ENCODE measurements at regions not wholly inside any gene's neighbourhood (a gene's known extent, or its start where the extent isn't known, plus 50 kb on each side); places are given as distances from the start of the nearest gene placed in this dataset.

DNA sequence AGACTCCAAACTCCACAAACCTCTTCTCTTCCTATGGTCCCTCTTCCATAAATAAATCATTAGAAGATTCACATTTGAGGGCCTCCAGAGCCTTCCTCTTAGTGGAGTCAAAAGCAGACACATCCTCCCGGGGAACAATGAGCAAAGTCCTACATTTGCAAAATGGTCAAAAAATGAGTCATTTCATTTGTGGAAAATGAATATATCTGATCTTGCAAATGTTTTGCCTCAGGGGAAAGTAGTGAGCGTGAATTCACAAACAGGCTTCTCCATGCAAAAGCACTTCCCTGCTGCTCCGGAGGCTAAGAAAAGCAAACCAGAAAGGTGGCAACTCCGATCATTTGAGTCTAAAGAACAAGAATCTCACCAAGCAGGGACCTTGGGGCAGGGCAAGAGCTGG is 86.7 kb upstream of the IQSEC1 start:
- DNase-seq (ENCODE audit: low read depth in 3 of 3, low spot score in 2 of 3) = no peak

DNA sequence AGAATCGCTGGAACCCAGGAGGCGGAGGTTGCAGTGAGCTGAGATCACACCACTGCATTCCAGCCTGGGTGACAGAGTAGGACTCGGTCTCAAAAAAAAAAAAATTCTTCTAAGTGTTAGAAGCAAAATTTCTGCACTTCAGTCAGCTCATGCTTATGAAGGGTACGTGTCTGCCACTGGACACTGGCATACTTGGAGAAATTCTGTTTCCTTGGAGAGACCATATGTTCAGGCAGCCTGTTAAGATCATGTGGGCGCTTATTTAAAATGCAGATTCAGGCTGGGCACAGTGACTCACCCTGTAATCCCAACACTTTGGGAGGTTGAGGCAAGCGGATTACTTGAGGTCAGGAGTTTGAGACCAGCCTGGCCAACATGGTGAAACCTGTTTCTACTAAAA is 85.6 kb upstream of the IQSEC1 start:
- no peak for DNase-seq (ENCODE audit: low read depth in 3 of 3, low spot score in 2 of 3)

DNA sequence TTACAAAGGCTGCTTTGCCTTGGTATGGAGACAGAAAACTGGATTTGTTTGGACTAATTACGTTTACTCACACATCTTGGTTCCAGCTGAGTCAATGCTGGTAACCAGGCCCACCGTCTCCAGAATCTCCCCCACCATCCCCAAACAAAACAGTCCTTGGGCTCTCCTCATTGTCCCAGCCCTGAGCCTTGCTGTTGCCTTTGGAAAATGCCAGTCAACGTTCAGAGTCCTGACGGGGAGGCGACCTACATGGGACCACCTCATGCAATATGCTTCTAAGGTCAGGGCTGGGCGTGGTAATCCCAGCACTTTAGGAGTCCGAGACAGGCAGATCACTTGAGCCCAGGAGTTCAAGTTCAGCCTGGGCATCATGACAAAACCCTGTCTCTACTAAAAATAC is 85.2 kb upstream of the IQSEC1 start:
- DNase-seq (ENCODE audit: low read depth in 3 of 3, low spot score in 2 of 3) = no peak

DNA sequence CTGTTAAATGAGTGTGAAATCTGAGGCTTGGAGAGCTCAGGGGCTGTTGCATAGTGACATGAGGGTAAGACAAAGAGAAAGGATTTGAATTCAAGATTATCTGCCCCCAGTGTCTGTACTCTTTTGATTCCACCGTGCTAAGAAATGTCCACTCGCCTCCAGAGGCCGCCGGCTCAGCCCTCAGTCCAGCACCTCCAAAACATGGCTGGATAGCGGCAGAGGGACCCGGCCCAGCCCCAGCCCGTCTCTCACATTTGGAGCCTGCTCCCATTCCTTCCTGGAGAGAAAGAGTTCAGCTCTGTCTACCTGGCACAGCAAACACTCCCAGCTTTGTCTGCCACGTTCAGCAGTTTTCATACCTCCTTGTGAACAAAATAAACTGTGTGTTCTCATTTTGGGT is 84.8 kb upstream of the IQSEC1 start:
- no peak for DNase-seq (ENCODE audit: low read depth in 3 of 3, low spot score in 2 of 3)

DNA sequence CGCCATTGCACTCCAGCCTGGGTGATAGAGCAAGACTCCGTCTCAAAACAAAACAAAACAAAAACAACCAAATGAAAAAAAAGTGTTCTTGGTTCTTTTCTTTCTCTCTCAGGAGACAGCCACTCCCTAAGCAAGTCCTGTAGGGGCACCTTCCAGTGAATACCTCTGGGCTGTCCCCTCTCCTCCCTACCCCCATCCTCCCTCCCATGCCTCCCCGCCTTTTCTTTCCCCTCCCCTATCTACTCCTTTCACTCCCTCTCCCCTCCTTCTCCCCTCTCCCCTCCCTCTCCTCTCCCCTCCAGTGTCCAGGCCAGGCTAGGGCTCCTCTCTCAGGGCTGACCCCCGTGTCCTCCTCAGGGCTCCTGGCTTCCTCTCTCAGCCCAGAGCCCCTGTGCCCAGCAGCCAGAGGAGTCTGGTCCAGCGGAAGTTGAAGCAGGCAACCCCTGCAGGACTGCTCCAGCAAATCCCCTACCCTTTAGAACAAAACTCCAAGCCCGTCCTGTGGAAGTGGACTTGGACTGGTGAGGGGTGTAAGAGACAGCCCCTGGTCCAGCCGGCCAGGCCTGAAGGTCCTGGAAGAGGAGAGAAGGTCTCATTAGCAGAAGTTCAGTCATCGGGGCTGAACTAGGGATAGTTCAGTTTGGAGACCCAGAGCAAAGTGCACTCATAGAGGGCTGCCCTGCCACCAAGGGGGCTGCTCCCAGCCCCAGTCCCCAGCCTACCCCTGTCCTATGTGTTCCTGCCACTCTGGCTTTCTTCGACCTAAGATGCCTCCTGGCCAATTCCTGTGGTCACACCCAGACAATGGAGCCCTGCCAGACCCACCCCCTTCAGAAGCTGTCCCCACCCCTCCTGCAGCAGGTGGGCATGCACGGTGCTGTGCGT is 79.8 kb upstream of the IQSEC1 start:
- no peak for DNase-seq (ENCODE audit: low read depth in 3 of 3, low spot score in 2 of 3)

DNA sequence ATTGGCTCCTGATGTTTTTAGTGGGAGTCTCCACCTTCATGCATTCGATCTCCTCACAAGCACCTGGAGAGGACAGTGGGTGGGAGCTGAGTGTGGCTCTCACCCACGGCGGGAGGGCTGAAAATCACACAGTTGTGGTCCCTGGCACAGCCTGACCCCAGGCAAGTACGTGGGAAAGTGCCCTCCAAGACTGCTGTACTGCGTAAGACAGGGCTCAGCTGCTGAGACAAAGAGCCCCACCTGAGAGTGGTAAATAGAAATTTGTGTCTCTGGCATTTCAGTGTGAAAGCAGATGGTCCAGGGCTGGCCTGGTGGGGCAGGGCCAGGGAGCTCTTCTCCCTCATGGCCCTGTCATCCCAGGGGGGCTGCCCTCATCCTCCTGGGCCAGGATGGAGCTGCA is 77.4 kb upstream of the IQSEC1 start:
- DNase-seq (ENCODE audit: low read depth in 3 of 3, low spot score in 2 of 3) = no peak

DNA sequence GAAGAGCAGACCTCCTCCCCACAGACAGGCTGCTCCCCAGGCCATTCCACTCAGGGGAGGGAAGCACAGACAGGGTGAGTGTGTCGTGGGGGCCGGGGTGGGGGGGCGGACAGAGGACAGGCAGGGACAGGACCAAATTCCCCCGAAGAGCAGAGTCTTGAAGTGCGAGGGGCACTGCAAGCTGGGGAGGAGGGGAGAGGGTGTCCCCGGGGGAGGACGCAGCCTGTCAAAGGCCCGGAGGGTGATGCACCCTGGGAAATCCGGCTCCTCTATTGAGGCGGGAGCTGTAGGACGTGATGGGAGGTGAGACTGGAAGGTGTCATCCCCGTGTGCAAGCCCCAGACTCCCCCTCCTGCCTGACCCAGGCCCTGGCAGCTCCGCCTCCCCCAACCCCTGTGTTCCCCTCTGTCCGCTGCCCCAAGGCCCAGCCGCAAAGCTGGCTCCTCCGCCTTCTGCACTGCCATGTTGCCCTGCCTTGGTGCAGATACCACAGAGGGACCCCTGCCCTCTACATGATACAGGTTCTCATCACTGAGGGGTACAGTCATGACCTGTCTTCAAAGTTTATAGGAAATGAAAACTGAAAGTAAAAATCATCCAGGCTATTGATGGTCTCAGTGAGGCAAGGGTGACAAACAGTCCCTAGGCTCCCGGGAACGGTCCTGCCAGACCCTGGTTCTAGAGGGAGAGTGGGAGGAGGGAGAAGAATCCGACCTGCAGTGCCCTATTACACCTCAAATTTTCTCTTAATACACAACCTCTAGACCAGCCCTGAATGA is 76.3 kb upstream of the IQSEC1 start:
- DNase-seq (ENCODE audit: low read depth in 3 of 3, low spot score in 2 of 3) = no peak

DNA sequence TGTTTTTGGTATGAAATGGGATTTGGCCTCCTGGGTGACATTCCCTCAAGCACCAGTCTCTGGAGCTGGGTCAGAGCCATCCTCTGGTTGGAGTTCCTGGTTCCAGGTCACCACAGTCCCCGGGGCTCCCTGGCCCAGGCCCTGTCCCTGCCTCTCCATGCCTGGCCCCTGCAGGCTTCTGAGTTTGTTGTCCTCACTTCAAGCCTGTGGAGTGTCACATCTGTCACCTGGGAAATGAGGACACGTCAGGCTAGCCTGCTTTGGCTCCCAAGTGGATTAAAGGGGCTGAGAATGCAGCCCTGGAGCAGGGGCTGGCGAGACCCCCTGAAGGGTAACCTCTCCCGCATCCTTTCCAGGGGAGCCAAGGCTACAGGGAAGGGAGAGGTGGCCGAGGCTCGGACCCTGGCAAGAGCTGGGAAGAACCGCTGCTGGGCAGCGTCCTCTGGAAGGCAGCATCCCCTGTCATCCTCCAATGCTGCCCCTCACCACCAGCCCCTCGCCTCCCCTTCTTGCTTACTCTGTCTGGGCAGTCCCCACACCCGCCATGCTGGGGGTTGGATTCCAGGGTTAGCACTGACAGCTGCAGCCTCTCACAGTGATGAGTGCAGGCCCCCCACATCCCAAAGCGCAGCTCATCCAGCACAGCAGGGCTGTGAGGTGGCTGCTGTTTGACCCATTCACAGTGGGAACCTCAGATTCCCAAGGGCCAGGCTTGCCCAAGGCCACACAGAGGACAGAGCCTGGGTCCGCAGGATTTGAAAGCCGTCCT is 75.5 kb upstream of the IQSEC1 start:
- DNase-seq (ENCODE audit: low read depth in 3 of 3, low spot score in 2 of 3) = no peak

DNA sequence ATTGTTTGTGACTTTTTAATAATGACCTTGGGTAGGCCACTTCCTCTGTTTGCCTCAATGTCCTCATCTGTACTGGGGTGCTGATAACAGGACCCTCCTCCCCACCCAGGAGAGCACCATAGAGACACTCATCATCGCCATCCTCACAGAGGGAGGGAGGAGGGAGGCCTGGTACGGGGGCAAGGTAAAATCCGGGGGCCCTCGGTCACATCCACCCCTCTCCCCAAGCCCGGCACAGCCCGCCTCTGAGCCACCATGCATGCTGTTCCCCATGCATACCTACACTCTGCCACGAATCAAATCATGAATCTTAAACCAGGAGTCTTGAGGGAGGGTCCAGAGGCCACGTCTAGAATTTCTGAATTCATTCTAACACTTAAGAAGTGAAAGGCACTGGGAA is 74.9 kb upstream of the IQSEC1 start:
- DNase-seq (ENCODE audit: low read depth in 3 of 3, low spot score in 2 of 3) = no peak

DNA sequence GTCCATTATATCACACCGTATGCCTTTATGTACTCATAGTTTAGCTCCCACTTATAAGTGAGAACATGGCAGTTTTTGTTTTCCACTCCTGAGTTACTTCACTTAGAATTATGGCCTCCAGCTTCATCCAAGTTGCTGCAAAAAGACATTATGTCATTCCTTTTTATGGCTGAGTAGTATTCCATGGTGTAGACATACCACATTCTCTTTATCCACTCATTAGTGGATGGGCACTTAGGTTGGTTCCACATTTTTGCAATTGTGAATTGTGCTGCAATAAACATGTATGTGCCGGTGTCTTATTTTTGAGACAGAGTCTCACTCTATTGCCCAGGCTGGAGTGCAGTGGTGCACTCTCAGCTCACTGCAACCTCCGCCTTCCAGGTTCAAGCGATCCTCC is 74.1 kb upstream of the IQSEC1 start:
- DNase-seq (ENCODE audit: low read depth in 3 of 3, low spot score in 2 of 3) = no peak

DNA sequence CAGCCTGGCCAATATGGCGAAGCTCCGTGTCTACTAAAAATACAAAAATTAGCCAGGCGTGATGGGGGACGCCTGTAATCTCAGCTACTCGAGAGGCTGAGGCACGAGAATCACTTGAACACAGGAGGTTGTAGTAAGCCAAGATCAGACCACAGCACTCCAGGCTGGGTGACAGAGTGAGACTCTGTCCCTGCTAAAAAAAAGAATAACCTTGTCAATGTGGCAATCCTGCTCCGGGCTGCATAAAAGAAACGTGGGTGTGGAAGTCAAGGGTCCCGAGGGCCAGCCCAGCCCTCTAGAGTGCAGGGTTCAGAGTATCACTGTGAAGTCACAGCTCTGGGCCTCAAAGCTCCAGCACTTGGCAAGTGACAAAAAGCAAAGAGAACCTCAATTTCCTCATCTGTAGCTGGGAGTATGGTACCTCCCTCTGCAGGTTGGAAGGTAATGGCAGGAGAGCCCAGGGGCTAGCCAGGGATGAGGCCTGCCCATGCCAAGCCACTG is 73.5 kb upstream of the IQSEC1 start:
- DNase-seq (ENCODE audit: low read depth in 3 of 3, low spot score in 2 of 3) = no peak

DNA sequence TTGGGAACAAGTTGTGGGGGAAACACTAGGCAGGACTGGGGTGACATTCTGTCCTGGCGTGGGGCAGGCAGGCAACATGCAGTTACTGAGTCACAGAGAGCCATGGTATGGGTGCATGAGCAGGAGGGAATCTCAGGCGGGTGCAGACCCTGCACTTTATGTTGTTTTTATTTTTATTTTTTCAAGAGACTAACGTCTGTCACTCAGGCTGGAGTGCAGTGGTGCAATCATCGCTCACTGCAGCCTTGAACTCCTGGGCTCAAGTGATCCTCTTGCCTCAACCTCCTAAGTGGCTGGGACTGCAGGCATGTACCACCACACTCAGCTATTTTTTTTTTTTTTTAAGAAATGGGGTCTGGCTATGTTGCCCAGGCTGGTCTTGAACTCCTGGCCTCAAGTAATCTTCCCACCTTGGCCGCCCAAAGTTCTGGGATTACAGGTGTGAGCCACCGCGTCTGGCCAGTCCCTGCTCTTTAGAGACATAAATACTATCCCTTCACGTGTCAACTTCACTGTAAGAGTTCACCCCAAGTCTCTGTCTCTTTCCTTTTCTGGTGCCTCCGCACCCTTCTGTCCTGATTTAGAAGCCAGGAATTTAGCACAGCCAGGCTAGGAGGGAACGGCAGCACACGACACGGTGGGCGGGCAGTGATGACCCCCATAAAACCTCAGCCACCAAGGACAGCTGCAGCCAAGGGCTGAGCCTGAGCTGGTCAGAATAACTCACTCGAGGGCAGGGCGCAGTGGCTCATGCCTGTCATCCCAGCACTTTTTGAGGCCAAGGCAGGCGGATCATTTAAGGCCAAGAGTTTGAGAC is 72.8 kb upstream of the IQSEC1 start:
- DNase-seq (ENCODE audit: low read depth in 3 of 3, low spot score in 2 of 3) = no peak

DNA sequence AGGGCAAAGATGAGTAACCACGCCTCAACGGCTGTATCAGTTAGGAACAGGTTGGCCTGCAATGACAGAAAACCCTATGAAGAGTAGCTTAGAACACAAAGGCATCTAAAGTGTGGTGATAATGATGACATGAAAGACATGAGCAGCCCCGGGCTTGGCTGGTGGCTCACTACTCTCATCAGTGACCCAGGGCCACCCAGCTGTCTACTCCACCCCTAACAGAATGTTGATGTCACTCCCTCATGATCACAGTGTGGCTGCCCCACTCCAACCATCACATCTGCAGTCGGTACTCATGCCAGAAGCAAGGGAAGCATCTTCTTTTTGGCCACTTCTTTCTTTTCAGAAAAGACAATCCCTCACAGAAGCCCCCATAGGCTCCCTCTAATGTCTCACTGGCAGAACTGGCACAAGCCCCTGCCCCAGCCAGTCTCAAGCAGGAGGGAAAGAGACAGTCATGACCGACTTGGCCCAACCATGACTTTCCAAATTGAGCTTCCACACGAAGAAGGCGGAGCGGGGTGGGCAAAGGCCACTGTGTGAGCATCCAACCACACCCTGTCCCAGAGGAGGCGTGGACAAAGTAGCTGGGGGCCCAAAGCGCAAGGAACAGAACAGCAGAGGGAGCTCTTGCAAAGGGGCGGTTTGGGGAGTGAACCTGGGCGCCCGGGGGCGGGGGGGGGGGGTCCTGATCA is 72.0 kb upstream of the IQSEC1 start:
- no peak for DNase-seq (ENCODE audit: low read depth in 3 of 3, low spot score in 2 of 3)

DNA sequence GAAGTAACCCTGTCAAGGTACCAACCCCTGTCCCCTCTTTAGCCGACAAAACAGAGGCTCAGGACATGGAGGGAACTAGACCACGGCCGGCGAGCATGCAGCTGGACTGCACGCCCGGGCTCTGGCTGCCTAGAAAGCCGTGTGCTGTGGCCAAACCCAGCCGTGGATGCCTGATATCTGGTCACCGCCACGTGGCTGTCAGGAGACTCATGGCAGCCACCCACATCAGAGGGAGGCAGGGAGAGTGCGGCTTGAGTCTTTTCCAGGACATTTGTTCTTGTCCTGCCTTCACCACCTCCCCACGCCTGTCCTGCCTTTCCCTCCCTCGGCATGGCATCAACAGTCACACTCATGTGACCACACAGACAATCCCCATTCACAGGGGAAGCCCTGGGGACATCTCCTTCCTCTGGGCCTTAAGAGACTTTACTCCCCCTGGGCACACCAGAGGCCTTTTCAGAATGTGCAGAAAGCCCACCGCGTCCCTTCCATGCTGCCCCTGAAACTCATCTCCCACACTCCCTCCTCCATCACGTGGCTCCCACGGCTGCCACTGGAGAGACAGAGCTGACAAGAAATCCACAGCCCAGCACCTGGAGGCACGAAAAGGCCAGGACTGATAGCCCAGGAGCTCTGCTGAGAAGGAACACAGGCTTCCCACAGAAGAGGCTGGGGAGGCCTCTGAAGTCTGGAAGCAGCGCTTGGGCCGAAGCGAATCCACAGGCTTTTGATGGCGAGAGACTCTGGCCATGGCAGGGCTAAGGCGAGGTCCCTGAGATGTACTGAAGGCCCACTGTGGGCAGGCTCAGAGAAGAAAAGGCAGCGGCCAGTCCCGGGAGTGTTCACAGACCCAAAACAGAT is 71.2 kb upstream of the IQSEC1 start:
- no peak for DNase-seq (ENCODE audit: low read depth in 3 of 3, low spot score in 2 of 3)

DNA sequence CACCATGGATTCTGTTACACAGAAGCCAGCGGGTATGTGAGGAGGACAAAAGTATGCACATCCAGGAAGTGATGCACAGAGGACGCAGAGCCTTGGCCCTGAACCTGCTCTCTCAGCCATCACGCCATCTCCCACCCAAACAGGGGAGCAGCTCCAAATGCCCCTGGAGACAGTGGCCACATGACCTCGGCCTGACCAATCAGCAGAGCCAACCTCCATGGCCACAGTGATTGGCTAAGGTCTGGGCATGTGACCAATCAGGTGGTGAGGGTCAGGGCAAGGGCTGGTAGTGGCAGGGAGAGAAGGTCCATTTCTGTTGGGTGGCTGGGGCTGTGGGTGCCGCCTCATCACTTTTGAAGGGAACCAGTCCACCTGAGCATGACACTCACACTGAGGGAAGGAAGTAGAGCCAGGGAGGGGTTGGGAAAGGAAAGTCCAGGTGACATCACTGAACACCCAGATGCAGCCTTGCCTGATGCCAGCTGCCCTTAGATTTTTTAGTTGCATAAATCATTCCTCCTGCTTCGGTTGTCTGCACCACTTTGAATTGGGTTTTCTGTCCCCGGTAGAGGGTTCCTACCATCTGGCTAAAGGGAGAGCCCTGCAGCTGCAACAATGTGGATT is 70.3 kb upstream of the IQSEC1 start:
- DNase-seq (ENCODE audit: low read depth in 3 of 3, low spot score in 2 of 3) = no peak

DNA sequence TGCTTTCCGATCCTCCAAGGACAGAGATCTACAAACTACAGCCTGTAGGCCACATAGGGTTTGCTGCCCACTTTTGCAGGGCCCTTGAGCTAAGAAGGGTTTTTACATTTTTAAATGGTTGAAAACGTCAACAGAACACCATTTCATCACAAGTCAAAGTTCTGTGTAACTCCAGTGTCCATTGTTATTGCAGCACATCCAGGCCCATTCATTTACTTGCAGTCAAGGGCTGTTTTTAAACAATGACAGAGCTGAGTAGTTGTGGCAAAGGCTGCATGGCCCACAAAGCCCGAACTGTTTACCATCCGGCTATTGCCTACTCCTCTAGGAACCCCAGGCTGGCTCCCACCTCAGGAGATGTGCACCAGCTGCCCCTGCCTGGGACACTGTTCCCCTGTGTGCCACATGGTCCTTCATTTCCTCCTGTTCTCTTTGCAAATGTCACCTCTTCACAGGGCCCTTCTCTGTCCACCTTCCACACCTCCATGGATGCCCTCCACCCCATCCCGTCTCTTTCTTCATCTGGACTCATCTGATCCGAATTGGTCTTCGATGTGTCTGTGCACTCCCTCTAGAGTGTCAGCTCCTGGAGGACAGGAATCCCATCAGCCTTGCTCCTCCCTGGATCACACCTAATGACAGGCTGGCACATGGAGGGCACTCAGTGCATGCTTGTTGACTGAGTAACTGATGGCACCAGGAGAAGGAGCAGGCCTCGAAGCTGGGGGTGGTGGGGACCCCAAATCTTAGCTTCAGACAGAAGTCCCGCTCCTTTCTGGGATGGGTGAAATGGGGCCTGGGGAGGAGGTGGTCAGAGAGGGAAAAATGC is 69.5 kb upstream of the IQSEC1 start:
- no peak for DNase-seq (ENCODE audit: low read depth in 3 of 3, low spot score in 2 of 3)

DNA sequence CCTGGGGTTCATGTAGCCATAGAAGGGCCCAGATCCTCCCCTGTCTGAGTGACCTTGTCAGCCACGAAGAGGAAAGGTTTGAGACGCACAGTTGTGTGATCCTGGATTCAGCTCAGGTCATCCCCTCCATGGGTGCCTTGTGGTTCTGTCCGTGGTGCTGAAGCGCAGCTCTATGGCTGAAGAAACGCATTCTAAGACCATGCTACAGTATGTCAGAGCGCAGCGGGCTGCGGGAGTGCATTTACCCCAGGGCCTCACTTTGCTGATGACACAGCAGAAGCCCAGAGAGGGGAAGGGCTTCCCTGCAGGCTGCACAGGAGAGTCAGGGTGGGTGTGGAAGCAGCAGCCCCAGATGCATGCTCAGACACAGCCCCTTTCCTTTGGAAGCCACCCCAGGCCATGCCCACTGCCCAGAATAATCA is 68.8 kb upstream of the IQSEC1 start:
- peak; percentile 50 to 69 (median 53) for DNase-seq (ENCODE audit: low read depth in 3 of 3, low spot score in 2 of 3)
